GM23338 (cell line): ENCODE measurements at regions not wholly inside any gene's neighbourhood (a gene's known extent, or its start where the extent isn't known, plus 50 kb on each side); places are given as distances from the start of the nearest gene placed in this dataset.

ENCODE experiments used
- ATAC-seq: fragments of 200-7000 bp; cut with Tn5 transposase; 3 replicates; pipeline ENCODE4 v1.9.1; 2020
- DNase-seq: peaks from one replicate; pipeline ENCODE4 v3.0.0-alpha.2; 2015; ENCODE audit warnings: low spot score
- H2AFZ ChIP-seq: fragments of 200-600 bp; sonication (generic); 2 replicates; pipeline ENCODE4 v1.8.0; 2016; ENCODE audit warnings: antibody characterized with exemption, mild to moderate bottlenecking, moderate library complexity
- H3F3A ChIP-seq: fragments of 200-600 bp; sonication (generic); replicated peaks from 2 replicates; pipeline ENCODE4 v1.8.0; 2017; ENCODE audit warnings: antibody characterized with exemption, mixed run types, low read depth
- H3K27ac ChIP-seq: fragments of 200-600 bp; sonication (generic); 2 replicates; pipeline ENCODE4 v1.6.1; 2016; ENCODE audit warnings: low read depth
- H3K27me3 ChIP-seq: fragments of 200-600 bp; sonication (generic); 2 replicates; pipeline ENCODE4 v1.8.0; 2016; ENCODE audit warnings: mild to moderate bottlenecking, mixed run types, moderate library complexity; ENCODE audit not compliant: insufficient read depth
- H3K36me3 ChIP-seq: fragments of 200-600 bp; sonication (generic); 2 replicates; pipeline ENCODE4 v1.8.0; 2016; ENCODE audit warnings: mild to moderate bottlenecking; ENCODE audit not compliant: insufficient read depth
- H3K4me1 ChIP-seq: fragments of 200-600 bp; sonication (generic); 2 replicates; pipeline ENCODE4 v1.8.0; 2016; ENCODE audit warnings: mild to moderate bottlenecking, moderate library complexity; ENCODE audit not compliant: insufficient read depth
- H3K4me2 ChIP-seq: fragments of 200-600 bp; sonication (generic); 2 replicates; pipeline ENCODE4 v1.7.1; 2017; ENCODE audit warnings: mixed run types
- H3K4me3 ChIP-seq: fragments of 200-600 bp; sonication (generic); 2 replicates; pipeline ENCODE4 v1.6.1; 2016; ENCODE audit warnings: mixed run types
- H3K79me2 ChIP-seq: fragments of 200-600 bp; sonication (generic); replicated peaks from 2 replicates; pipeline ENCODE4 v1.8.0; 2017; ENCODE audit warnings: mild to moderate bottlenecking; ENCODE audit not compliant: insufficient read depth
- H3K9me2 ChIP-seq: fragments of 200-600 bp; sonication (generic); 2 replicates; pipeline ENCODE4 v1.8.0; 2017; ENCODE audit not compliant: insufficient read depth
- H4K20me1 ChIP-seq: fragments of 200-600 bp; sonication (generic); replicated peaks from 2 replicates; pipeline ENCODE4 v1.8.0; 2017; ENCODE audit warnings: mild to moderate bottlenecking; ENCODE audit not compliant: insufficient read depth
- H3K27ac Mint-ChIP-seq: 2 replicates; pipeline ENCODE4 v1.8.0; 2020; ENCODE audit warnings: inconsistent platforms, mild to moderate bottlenecking, moderate library complexity, mixed read lengths
- H3K27me3 Mint-ChIP-seq: 3 replicates; pipeline ENCODE4 v1.8.0; 2022; ENCODE audit warnings: low read depth, mild to moderate bottlenecking, moderate library complexity, mixed read lengths, inconsistent platforms; ENCODE audit not compliant: insufficient read depth, poor library complexity
- H3K36me3 Mint-ChIP-seq: 3 replicates; pipeline ENCODE4 v1.8.0; 2021; ENCODE audit warnings: low read depth, mild to moderate bottlenecking, inconsistent platforms, moderate library complexity, mixed read lengths
- H3K4me1 Mint-ChIP-seq: 3 replicates; pipeline ENCODE4 v1.8.0; 2020; ENCODE audit warnings: mild to moderate bottlenecking, inconsistent platforms, mixed read lengths
- H3K4me3 Mint-ChIP-seq: 3 replicates; pipeline ENCODE4 v1.8.0; 2021; ENCODE audit warnings: moderate library complexity, mild to moderate bottlenecking, inconsistent platforms, mixed read lengths
- H3K9me3 Mint-ChIP-seq: 3 replicates; pipeline ENCODE4 v1.8.0; 2020; ENCODE audit warnings: moderate library complexity, mild to moderate bottlenecking, inconsistent platforms, mixed read lengths
- CREB1 ChIP-seq: fragments of 250-450 bp; sonication (Bioruptor Pico); IDR thresholded peaks from 2 replicates; pipeline ENCODE4 v1.5.0; 2020; ENCODE audit warnings: low read depth, mild to moderate bottlenecking, moderate library complexity
- CTCF ChIP-seq, 2 experiments: fragments of 200-600 bp in 1 of 2; sonication (generic) in 1 of 2; conservative IDR thresholded peaks; 2 replicates each; pipeline versions ENCODE4 v1.5.1 to v1.6.1; 2016 to 2017; ENCODE audit warnings: antibody characterized with exemption in 2 of 2, low read depth in 2 of 2, mild to moderate bottlenecking in 2 of 2, moderate library complexity in 1 of 2
- EZH2 ChIP-seq: fragments of 200-600 bp; sonication (generic); IDR thresholded peaks from one replicate; pipeline ENCODE4 v1.8.0; 2017; ENCODE audit warnings: antibody characterized with exemption, mild to moderate bottlenecking, low read depth; ENCODE audit not compliant: unreplicated experiment
- EZH2phosphoT487 ChIP-seq: fragments of 200-600 bp; sonication (generic); IDR thresholded peaks from one replicate; pipeline ENCODE4 v1.8.1; 2018; ENCODE audit warnings: antibody characterized with exemption; ENCODE audit not compliant: unreplicated experiment
- JUNB ChIP-seq: IDR thresholded peaks from one replicate; pipeline ENCODE4 v1.6.1; 2016; ENCODE audit warnings: antibody characterized with exemption; ENCODE audit not compliant: unreplicated experiment
- NANOG ChIP-seq: IDR thresholded peaks from 2 replicates; pipeline ENCODE4 v1.6.1; 2016; ENCODE audit warnings: antibody characterized with exemption, borderline replicate concordance
- POLR2AphosphoS5 ChIP-seq: IDR thresholded peaks from 2 replicates; pipeline ENCODE4 v1.6.1; 2016; ENCODE audit warnings: antibody characterized with exemption, low read depth
- STAT1 ChIP-seq: IDR thresholded peaks from one replicate; pipeline ENCODE4 v1.6.1; 2016; ENCODE audit warnings: antibody characterized with exemption; ENCODE audit not compliant: unreplicated experiment
- ZNF114 ChIP-seq: fragments of 250-450 bp; sonication (Bioruptor Pico); IDR thresholded peaks from 2 replicates; pipeline ENCODE4 v1.5.0; 2020; ENCODE audit warnings: mild to moderate bottlenecking, moderate library complexity
- ZNF331 ChIP-seq: fragments of 250-450 bp; sonication (Bioruptor Pico); IDR thresholded peaks from 2 replicates; pipeline ENCODE4 v1.5.0; 2020; ENCODE audit warnings: low read depth, mild to moderate bottlenecking, moderate library complexity
- ZNF462 ChIP-seq: fragments of 250-450 bp; sonication (Bioruptor Pico); IDR thresholded peaks from 2 replicates; pipeline ENCODE4 v1.5.0; 2020; ENCODE audit warnings: mild to moderate bottlenecking, moderate library complexity
- TF ChIP-seq, protein P1 (sequence below): IDR thresholded peaks from 2 replicates; pipeline ENCODE4 v1.6.1; 2016; ENCODE audit warnings: antibody characterized with exemption
- TF ChIP-seq, protein P2 (sequence below): IDR thresholded peaks from one replicate; pipeline ENCODE4 v1.6.1; 2018; ENCODE audit warnings: antibody characterized with exemption; ENCODE audit not compliant: unreplicated experiment

- Mint-ChIP-seq H3K4me3 (no peak overlapping the region), H3K27me3 (peaks cover 6% of the 10 kb centered on the region), H3K27ac (no peak overlapping the region), H3K36me3 (no peaks in the 10 kb centered on the region), H3K9me3 (0 out of 3 replicates have a peak, but pooled peaks cover 2% of the 10 kb centered on the region), H3K4me1 (no peaks in the 10 kb centered on the region)
- Histone ChIP-seq H3K79me2 (no peaks in the 10 kb centered on the region), H3K4me1 (no peaks in the 10 kb centered on the region), H3K4me3 (no peak overlapping the region), H3K4me2 (no peak overlapping the region), H4K20me1 (no peaks in the 10 kb centered on the region), H3K36me3 (no peaks in the 10 kb centered on the region), H3K27me3 (no peaks in the 10 kb centered on the region), H3K27ac (no peak overlapping the region), H3F3A (no peaks in the 10 kb centered on the region), H3K9me2 (no peaks in the 10 kb centered on the region), H2AFZ (no peak overlapping the region)
- TF ChIP-seq NANOG, result no peak
- TF ChIP-seq ZNF114 (CRISPR knock-in tag), result no peak
- no peak for TF ChIP-seq STAT1
- TF ChIP-seq ZNF331 (CRISPR knock-in tag), result no peak
- TF ChIP-seq CREB1 (CRISPR knock-in tag), result no peak
- TF ChIP-seq ZNF462 (CRISPR knock-in tag), result no peak
- no peak for TF ChIP-seq JUNB
- TF ChIP-seq, protein P1, sequence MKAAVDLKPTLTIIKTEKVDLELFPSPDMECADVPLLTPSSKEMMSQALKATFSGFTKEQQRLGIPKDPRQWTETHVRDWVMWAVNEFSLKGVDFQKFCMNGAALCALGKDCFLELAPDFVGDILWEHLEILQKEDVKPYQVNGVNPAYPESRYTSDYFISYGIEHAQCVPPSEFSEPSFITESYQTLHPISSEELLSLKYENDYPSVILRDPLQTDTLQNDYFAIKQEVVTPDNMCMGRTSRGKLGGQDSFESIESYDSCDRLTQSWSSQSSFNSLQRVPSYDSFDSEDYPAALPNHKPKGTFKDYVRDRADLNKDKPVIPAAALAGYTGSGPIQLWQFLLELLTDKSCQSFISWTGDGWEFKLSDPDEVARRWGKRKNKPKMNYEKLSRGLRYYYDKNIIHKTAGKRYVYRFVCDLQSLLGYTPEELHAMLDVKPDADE, result no peak
- TF ChIP-seq, protein P2, sequence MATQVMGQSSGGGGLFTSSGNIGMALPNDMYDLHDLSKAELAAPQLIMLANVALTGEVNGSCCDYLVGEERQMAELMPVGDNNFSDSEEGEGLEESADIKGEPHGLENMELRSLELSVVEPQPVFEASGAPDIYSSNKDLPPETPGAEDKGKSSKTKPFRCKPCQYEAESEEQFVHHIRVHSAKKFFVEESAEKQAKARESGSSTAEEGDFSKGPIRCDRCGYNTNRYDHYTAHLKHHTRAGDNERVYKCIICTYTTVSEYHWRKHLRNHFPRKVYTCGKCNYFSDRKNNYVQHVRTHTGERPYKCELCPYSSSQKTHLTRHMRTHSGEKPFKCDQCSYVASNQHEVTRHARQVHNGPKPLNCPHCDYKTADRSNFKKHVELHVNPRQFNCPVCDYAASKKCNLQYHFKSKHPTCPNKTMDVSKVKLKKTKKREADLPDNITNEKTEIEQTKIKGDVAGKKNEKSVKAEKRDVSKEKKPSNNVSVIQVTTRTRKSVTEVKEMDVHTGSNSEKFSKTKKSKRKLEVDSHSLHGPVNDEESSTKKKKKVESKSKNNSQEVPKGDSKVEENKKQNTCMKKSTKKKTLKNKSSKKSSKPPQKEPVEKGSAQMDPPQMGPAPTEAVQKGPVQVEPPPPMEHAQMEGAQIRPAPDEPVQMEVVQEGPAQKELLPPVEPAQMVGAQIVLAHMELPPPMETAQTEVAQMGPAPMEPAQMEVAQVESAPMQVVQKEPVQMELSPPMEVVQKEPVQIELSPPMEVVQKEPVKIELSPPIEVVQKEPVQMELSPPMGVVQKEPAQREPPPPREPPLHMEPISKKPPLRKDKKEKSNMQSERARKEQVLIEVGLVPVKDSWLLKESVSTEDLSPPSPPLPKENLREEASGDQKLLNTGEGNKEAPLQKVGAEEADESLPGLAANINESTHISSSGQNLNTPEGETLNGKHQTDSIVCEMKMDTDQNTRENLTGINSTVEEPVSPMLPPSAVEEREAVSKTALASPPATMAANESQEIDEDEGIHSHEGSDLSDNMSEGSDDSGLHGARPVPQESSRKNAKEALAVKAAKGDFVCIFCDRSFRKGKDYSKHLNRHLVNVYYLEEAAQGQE, result no peak
- TF ChIP-seq CTCF (conservative IDR thresholded peaks at IDR 0.05; ENCODE audit: low read depth in 2 of 2), result no peak
- TF ChIP-seq POLR2AphosphoS5, result no peak
- TF ChIP-seq EZH2, result no peak
- TF ChIP-seq EZH2phosphoT487, result no peak
- no peak for DNase-seq
- no peak for ATAC-seq
These were observed 165.5 kb upstream of the FAM20A start for GRCh38 chr17:68766640-68767039.
